Epithelial cell of esophagus (primary cell): ENCODE measurements at regions not wholly inside any gene's neighbourhood (a gene's known extent, or its start where the extent isn't known, plus 50 kb on each side); places are given as distances from the start of the nearest gene placed in this dataset.
"Not testable (repeated sequence)": the region's sequence is repeated elsewhere in the genome, so short reads cannot be mapped to it uniquely, and the experiment has no call there.

Experiments
- DNase-seq: peaks from one replicate; pipeline ENCODE4 v3.0.0; 2010; ENCODE audit warnings: low read depth
- H3K4me3 ChIP-seq: 2 replicates; pipeline ENCODE4 v1.5.1; 2011; ENCODE audit warnings: mild to moderate bottlenecking, low read length, control low read depth
- CTCF ChIP-seq: IDR thresholded peaks from 2 replicates; pipeline ENCODE4 v1.5.1; 2011; ENCODE audit warnings: low read depth, mild to moderate bottlenecking, low read length, control low read depth, inconsistent platforms; ENCODE audit not compliant: insufficient read depth; ENCODE audit errors: missing control alignments

DNA sequence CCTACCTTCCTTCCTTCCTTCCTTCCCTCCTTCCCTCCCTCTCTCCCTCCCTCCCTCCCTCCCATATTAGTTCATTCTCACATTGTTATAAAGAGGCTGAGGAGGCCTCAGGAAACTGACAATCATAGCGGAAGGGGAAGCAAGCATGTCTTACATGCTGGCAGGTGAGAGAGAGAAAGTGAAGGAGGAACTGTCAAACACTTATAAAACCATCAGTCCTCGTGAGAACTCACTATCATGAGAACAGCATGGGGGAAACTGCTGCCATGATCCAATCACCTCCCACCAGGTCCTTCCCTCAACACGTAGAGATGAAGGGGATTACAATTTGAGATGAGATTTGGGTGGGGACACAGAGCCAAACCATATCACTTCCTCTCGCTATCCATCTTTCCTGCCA is 281.6 kb upstream of the FOXF1 start:
- TF ChIP-seq CTCF = no peak
- DNase-seq = no peak
- no peak overlapping the region for H3K4me3 ChIP-seq

GRCh38 chr16:86229283-86229682 is 281.0 kb upstream of the FOXF1 start:
- no peak overlapping the region for H3K4me3 ChIP-seq
- TF ChIP-seq CTCF = no peak
- DNase-seq = no peak

GRCh38 chr16:86229866-86230656 is 280.3 kb upstream of the FOXF1 start:
- no peak for TF ChIP-seq CTCF
- no peak overlapping the region for H3K4me3 ChIP-seq
- no peak for DNase-seq

- no peak overlapping the region for H3K4me3 ChIP-seq
- no peak for TF ChIP-seq CTCF
- no peak for DNase-seq
Observed at GRCh38 chr16:86231321-86231995, 278.9 kb upstream of the FOXF1 start.

DNA sequence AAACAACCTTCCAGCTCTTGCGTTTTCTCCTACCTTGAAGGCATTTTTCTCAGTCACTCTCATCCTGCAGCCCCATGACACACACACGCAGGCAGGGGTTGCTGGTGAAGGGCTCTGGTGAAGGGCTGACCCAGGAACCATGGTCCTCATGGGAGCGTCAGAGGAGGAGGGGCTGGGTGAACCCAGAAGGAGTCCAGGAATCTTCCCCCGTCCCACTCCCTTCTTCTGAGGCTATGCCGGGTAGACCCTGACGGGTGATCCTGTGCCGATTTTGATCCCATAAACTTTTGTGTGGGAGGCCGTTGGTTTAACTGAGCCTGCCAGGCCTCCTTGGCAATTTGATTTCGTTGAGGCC is 278.4 kb upstream of the FOXF1 start:
- H3K4me3 ChIP-seq = no peak overlapping the region
- DNase-seq = no peak
- TF ChIP-seq CTCF = no peak

GRCh38 chr16:86232496-86232895 is 277.8 kb upstream of the FOXF1 start:
- no peak overlapping the region for H3K4me3 ChIP-seq
- no peak for DNase-seq
- TF ChIP-seq CTCF = no peak

DNA sequence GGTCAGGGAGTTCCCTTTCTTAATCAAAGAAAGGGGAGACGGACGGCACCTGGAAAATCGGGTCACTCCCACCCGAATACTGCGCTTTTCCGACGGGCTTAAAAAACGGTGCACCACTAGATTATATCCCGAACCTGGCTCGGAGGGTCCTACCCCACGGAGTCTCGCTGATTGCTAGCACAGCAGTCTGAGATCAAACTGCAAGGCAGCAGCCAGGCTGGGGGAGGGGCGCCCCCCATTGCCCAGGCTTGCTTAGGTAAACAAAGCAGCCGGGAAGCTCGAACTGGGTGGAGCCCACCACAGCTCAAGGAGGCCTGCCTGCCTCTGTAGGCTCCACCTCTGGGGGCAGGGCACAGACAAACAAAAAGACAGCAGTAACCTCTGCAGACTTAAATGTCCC is 276.8 kb upstream of the FOXF1 start:
- DNase-seq, H3K4me3 ChIP-seq: not testable (repeated sequence)
